ENCODE measurements at regions not wholly inside any gene's neighbourhood (a gene's known extent, or its start where the extent isn't known, plus 50 kb on each side); places are given as distances from the start of the nearest gene placed in this dataset.

DNA sequence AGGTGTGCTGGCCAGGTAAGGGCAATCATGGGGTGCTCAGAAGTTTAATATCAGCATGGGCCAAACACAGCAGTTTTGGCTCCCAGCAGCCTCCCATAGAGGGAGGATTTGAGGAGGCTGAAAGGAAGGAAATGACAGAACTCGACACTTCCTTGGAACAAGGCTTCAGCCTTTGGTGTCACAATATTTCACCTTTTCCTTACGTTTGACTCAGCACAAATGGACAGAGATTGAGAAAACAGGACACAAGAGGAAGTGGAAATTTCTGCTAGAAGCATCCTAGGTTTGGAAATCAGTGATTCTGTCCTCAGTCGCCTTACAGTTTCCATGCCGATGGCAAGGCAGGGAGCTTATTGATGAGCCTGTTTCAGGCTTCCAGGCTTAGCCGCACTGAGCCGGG lies 181.4 kb downstream of the MAF start:
- Histone ChIP-seq H3K4me1 (ENCODE audit: insufficient read depth, low read length, poor library complexity, severe bottlenecking) (no peaks in the 10 kb centered on the region), H3K4me3 (ENCODE audit: low read depth, low read length, poor library complexity, severe bottlenecking) (no peak overlapping the region), H3K79me2 (ENCODE audit: insufficient read depth, low read depth, low read length) (no peaks in the 10 kb centered on the region), H3K36me3 (ENCODE audit: insufficient read depth, low read length) (no peaks in the 10 kb centered on the region), H2AFZ (ENCODE audit: low read length) (no peak overlapping the region), H3K4me2 (ENCODE audit: low read length) (no peak overlapping the region), H4K20me1 (ENCODE audit: insufficient read depth, low read length) (no peaks in the 10 kb centered on the region), H3K27ac (ENCODE audit: low read depth, low read length, poor library complexity, severe bottlenecking) (no peak overlapping the region), H3K9me2 (ENCODE audit: insufficient read depth, low read length) (no peaks in the 10 kb centered on the region), H3K9me3 (ENCODE audit: low read length) (no peaks in the 10 kb centered on the region)
- ChIA-PET POLR2A (no interaction called here), CTCF (ENCODE audit: unreplicated experiment) (no interaction called here)
- intact Hi-C loops (cut with micrococcal nuclease; ENCODE audit: unreplicated experiment): no loop called here
- TF ChIP-seq EZH2phosphoT487 (IDR thresholded peaks at IDR 0.05; ENCODE audit: borderline replicate concordance, low read depth, low read length): no peak
- TF ChIP-seq, protein P1, sequence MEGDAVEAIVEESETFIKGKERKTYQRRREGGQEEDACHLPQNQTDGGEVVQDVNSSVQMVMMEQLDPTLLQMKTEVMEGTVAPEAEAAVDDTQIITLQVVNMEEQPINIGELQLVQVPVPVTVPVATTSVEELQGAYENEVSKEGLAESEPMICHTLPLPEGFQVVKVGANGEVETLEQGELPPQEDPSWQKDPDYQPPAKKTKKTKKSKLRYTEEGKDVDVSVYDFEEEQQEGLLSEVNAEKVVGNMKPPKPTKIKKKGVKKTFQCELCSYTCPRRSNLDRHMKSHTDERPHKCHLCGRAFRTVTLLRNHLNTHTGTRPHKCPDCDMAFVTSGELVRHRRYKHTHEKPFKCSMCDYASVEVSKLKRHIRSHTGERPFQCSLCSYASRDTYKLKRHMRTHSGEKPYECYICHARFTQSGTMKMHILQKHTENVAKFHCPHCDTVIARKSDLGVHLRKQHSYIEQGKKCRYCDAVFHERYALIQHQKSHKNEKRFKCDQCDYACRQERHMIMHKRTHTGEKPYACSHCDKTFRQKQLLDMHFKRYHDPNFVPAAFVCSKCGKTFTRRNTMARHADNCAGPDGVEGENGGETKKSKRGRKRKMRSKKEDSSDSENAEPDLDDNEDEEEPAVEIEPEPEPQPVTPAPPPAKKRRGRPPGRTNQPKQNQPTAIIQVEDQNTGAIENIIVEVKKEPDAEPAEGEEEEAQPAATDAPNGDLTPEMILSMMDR (conservative IDR thresholded peaks at IDR 0.05; ENCODE audit: low read length): no peak
- BruUV-seq (replicated peaks): no TSS peak
- no peak for DNase-seq (ENCODE audit: low spot score)

DNA sequence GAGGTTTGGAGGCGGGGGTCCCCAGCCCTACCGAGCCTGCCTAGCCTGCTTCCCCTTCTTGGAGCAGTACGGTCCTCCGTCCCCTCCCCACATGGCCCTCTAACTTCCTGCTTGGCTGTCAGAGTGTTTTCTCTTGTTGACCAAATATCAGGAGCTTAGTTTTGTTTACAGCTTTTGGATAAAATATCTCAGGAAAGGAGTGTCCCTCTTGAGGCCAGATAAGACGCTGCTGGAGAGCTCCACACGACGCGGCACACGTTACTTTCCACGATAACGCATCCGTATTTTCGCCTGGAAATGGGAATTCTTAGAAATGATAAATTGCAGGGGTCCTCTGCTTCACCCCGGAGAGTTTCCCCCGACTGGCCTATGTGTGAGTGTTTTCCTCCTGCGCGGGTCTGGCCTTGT lies 182.9 kb downstream of the MAF start:
- no peaks in the 10 kb centered on the region for H3K9me3 ChIP-seq (ENCODE audit: low read length)
- ChIA-PET POLR2A (no interaction called here), CTCF (ENCODE audit: unreplicated experiment) (interaction anchor here (0.6 kb wide), 1 partner anchor 1057 kb away, joined by 3 read pairs; no protein-coding TSS in a partner anchor)
- no peaks in the 10 kb centered on the region for H3K4me1 ChIP-seq (ENCODE audit: insufficient read depth, low read length, poor library complexity, severe bottlenecking)
- BruUV-seq (replicated peaks): no TSS peak
- no peak overlapping the region for H3K4me3 ChIP-seq (ENCODE audit: low read depth, low read length, poor library complexity, severe bottlenecking)
- H3K9me2 ChIP-seq (ENCODE audit: insufficient read depth, low read length): no peaks in the 10 kb centered on the region
- no peak for DNase-seq (ENCODE audit: low spot score)
- no peak overlapping the region for H2AFZ ChIP-seq (ENCODE audit: low read length)
- intact Hi-C loops (cut with micrococcal nuclease; ENCODE audit: unreplicated experiment): no loop called here
- H3K27ac ChIP-seq (ENCODE audit: low read depth, low read length, poor library complexity, severe bottlenecking): no peak overlapping the region
- no peaks in the 10 kb centered on the region for H3K36me3 ChIP-seq (ENCODE audit: insufficient read depth, low read length)
- no peak overlapping the region for H3K4me2 ChIP-seq (ENCODE audit: low read length)
- no peaks in the 10 kb centered on the region for H4K20me1 ChIP-seq (ENCODE audit: insufficient read depth, low read length)
- TF ChIP-seq, protein P1 (conservative IDR thresholded peaks at IDR 0.05; ENCODE audit: low read length): no peak
- no peak for TF ChIP-seq EZH2phosphoT487 (IDR thresholded peaks at IDR 0.05; ENCODE audit: borderline replicate concordance, low read depth, low read length)
- H3K79me2 ChIP-seq (ENCODE audit: insufficient read depth, low read depth, low read length): no peaks in the 10 kb centered on the region

DNA sequence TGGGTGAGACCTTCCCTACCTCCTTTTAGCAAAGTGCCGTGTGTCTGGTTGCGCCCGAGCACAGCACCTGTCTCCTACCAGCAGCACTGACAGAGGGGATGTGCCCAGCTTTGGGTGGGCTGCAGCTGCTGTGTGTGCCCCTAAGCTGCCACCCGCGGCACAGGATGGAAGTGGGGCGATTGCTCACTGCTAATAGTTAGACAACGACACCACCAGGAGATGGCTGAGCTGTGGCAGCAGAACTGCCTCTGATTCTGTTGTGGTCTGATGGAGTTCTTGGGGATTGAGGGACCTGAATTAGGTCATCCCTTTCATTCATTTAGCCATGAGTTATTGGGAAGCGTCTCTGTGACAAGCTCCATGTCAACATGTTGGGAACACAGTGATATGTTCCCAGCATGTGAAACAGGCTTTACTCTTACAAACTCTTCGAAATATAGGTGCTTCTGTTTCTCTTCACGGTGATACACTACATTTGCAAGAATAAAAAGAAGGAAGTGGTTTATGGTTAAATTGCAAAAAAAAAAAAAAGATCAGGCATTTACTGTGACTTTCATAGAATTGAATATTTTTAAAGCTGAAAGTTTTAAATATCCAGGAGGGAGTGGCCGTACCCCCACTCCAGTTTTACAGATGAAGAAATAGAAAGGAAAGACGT lies 184.4 kb downstream of the MAF start:
- Histone ChIP-seq H3K4me3 (ENCODE audit: low read depth, low read length, poor library complexity, severe bottlenecking) (no peak overlapping the region), H3K4me1 (ENCODE audit: insufficient read depth, low read length, poor library complexity, severe bottlenecking) (no peaks in the 10 kb centered on the region), H4K20me1 (ENCODE audit: insufficient read depth, low read length) (no peaks in the 10 kb centered on the region), H2AFZ (ENCODE audit: low read length) (no peak overlapping the region), H3K79me2 (ENCODE audit: insufficient read depth, low read depth, low read length) (no peaks in the 10 kb centered on the region), H3K36me3 (ENCODE audit: insufficient read depth, low read length) (no peaks in the 10 kb centered on the region), H3K27ac (ENCODE audit: low read depth, low read length, poor library complexity, severe bottlenecking) (no peak overlapping the region), H3K4me2 (ENCODE audit: low read length) (no peak overlapping the region), H3K9me3 (ENCODE audit: low read length) (no peaks in the 10 kb centered on the region), H3K9me2 (ENCODE audit: insufficient read depth, low read length) (no peaks in the 10 kb centered on the region)
- DNase-seq (ENCODE audit: low spot score): no peak
- POLR2A ChIA-PET: interaction anchor here (0.6 kb wide), 2 partner anchors 64 to 66 kb away, joined by 3 to 4 read pairs; no protein-coding TSS in a partner anchor
- CTCF ChIA-PET (ENCODE audit: unreplicated experiment): no interaction called here
- no peak for TF ChIP-seq EZH2phosphoT487 (IDR thresholded peaks at IDR 0.05; ENCODE audit: borderline replicate concordance, low read depth, low read length)
- TF ChIP-seq, protein P1 (conservative IDR thresholded peaks at IDR 0.05; ENCODE audit: low read length): no peak
- no TSS peak for BruUV-seq (replicated peaks)
- intact Hi-C loops (cut with micrococcal nuclease; ENCODE audit: unreplicated experiment): no loop called here
